H1 (cell line): ENCODE measurements at regions not wholly inside any gene's neighbourhood (a gene's known extent, or its start where the extent isn't known, plus 50 kb on each side); places are given as distances from the start of the nearest gene placed in this dataset.

Source experiments
- CTCF ChIA-PET: fragments of 300-600 bp; sonication (Branson Sonifier 250); formaldehyde crosslinking; loops from one replicate; lab custom pipeline; 2021; ENCODE audit not compliant: partially characterized antibody; lab: Charles Lee
- POLR2A ChIA-PET: fragments of 300-600 bp; sonication (Branson Sonifier 250); formaldehyde crosslinking; loops from one replicate; lab custom pipeline; 2021; ENCODE audit warnings: inconsistent platforms; ENCODE audit not compliant: partially characterized antibody; lab: Charles Lee
- DNase-seq, 2 experiments: peaks; one replicate each; pipeline versions ENCODE4 v3.0.0 to v3.0.0-alpha.2; 2010 to 2022; ENCODE audit warnings: low spot score in 2 of 2, low read depth in 1 of 2, mixed read lengths in 1 of 2
- FAIRE-seq: peaks from 2 replicates; lab custom pipeline; 2011; peaks lifted over from hg19 to GRCh38; lab: Jason Lieb, UNC
- H2AFZ ChIP-seq: 2 replicates; pipeline ENCODE4 v1.8.1; 2012; ENCODE audit warnings: low read length, inconsistent platforms
- H2AK5ac ChIP-seq: 2 replicates; pipeline ENCODE4 v1.6.1; 2013; ENCODE audit warnings: low read depth, low read length
- H2BK120ac ChIP-seq: replicated peaks from 2 replicates; pipeline ENCODE3; 2013; ENCODE audit warnings: low read depth, low read length, inconsistent platforms
- H2BK12ac ChIP-seq: 2 replicates; pipeline ENCODE4 v1.6.1; 2013; ENCODE audit warnings: low read depth, low read length
- H2BK15ac ChIP-seq: 2 replicates; pipeline ENCODE4 v1.6.1; 2013; ENCODE audit warnings: low read length
- H2BK20ac ChIP-seq: 2 replicates; pipeline ENCODE4 v1.6.1; 2013; ENCODE audit warnings: low read length
- H2BK5ac ChIP-seq: 2 replicates; pipeline ENCODE4 v1.6.1; 2013; ENCODE audit warnings: low read depth, low read length
- H3K14ac ChIP-seq: 2 replicates; pipeline ENCODE4 v1.6.1; 2013; ENCODE audit warnings: inconsistent platforms; ENCODE audit not compliant: insufficient read length
- H3K18ac ChIP-seq: 2 replicates; pipeline ENCODE4 v1.6.1; 2013; ENCODE audit warnings: low read length; ENCODE audit errors: extremely low read depth
- H3K23ac ChIP-seq: 2 replicates; pipeline ENCODE4 v1.6.1; 2013; ENCODE audit warnings: inconsistent platforms; ENCODE audit not compliant: insufficient read length
- H3K23me2 ChIP-seq: 2 replicates; pipeline ENCODE4 v1.6.1; 2013; ENCODE audit warnings: low read depth, low read length
- H3K27ac ChIP-seq: 2 replicates; pipeline ENCODE4 v1.6.1; 2011; ENCODE audit warnings: low read depth, low read length, inconsistent platforms
- H3K27me3 ChIP-seq, 4 experiments: replicated peaks in 1 of 4; 1 replicate in 1 of 4; 2 replicates in 3 of 4; pipeline versions ENCODE4 v1.6.1 to v1.8.1; 2011 to 2013; ENCODE audit warnings: low read length in 3 of 4, mild to moderate bottlenecking in 3 of 4, inconsistent platforms in 2 of 4, mixed read lengths in 2 of 4, moderate library complexity in 1 of 4; ENCODE audit not compliant: control insufficient read depth in 3 of 4, insufficient read depth in 3 of 4; ENCODE audit errors: extremely low read depth in 1 of 4
- H3K36me3 ChIP-seq, 4 experiments: 2 replicates each; pipeline versions ENCODE4 v1.6.1 to v1.8.1; 2011 to 2013; ENCODE audit warnings: mild to moderate bottlenecking in 4 of 4, low read length in 3 of 4, moderate library complexity in 2 of 4, control low read depth in 1 of 4, inconsistent platforms in 1 of 4; ENCODE audit not compliant: insufficient read depth in 4 of 4, control insufficient read depth in 2 of 4
- H3K4ac ChIP-seq: replicated peaks from 2 replicates; pipeline ENCODE3; 2013; ENCODE audit warnings: low read length, low read depth, mixed read lengths, inconsistent platforms; ENCODE audit not compliant: insufficient read length
- H3K4me1 ChIP-seq, 4 experiments: replicated peaks in 1 of 4; 1 replicate in 1 of 4; 2 replicates in 3 of 4; pipeline versions ENCODE4 v1.6.1 to v1.8.1; 2011 to 2013; ENCODE audit warnings: low read length in 3 of 4, inconsistent platforms in 2 of 4, mixed read lengths in 1 of 4; ENCODE audit not compliant: insufficient read depth in 4 of 4, control insufficient read depth in 3 of 4
- H3K4me2 ChIP-seq, 2 experiments: 2 replicates each; pipeline versions ENCODE4 v1.6.1 to v1.8.1; 2011 to 2013; ENCODE audit warnings: low read depth in 2 of 2, low read length in 2 of 2, control low read depth in 1 of 2, inconsistent platforms in 1 of 2, mild to moderate bottlenecking in 1 of 2; ENCODE audit not compliant: insufficient read depth in 1 of 2
- H3K4me3 ChIP-seq, 4 experiments: fragments of 200-600, 300-600 bp in 1 of 4; sonication (generic), shearing (Covaris generic), sonication (Bioruptor Twin) in 1 of 4; 2 replicates each; pipeline versions ENCODE4 v1.5.1 to v1.8.1; 2011 to 2016; ENCODE audit warnings: low read length in 4 of 4, low read depth in 3 of 4, control low read depth in 2 of 4, inconsistent platforms in 2 of 4, mild to moderate bottlenecking in 2 of 4, mixed read lengths in 1 of 4, moderate library complexity in 1 of 4; ENCODE audit not compliant: insufficient read depth in 2 of 4; ENCODE audit errors: extremely low read depth in 1 of 4
- H3K56ac ChIP-seq: replicated peaks from 2 replicates; pipeline ENCODE3; 2013; ENCODE audit warnings: low read depth, mild to moderate bottlenecking, mixed read lengths, low read length, inconsistent platforms; ENCODE audit not compliant: insufficient read length
- H3K79me1 ChIP-seq: 2 replicates; pipeline ENCODE4 v1.6.1; 2013; ENCODE audit warnings: low read depth, low read length, control low read depth
- H3K79me2 ChIP-seq, 2 experiments: 2 replicates each; pipeline versions ENCODE4 v1.6.1 to v1.8.1; 2012 to 2013; ENCODE audit warnings: low read length in 2 of 2, mild to moderate bottlenecking in 2 of 2, inconsistent platforms in 1 of 2; ENCODE audit not compliant: insufficient read depth in 2 of 2, control insufficient read depth in 1 of 2
- H3K9ac ChIP-seq, 4 experiments: replicated peaks in 1 of 4; 1 replicate in 1 of 4; 2 replicates in 3 of 4; pipeline versions ENCODE4 v1.6.1 to v1.8.1; 2011 to 2013; ENCODE audit warnings: low read depth in 3 of 4, low read length in 3 of 4, control low read depth in 2 of 4, mild to moderate bottlenecking in 2 of 4, moderate library complexity in 2 of 4, inconsistent platforms in 1 of 4; ENCODE audit errors: extremely low read depth in 1 of 4
- H3K9me3 ChIP-seq, 2 experiments: 2 replicates each; pipeline versions ENCODE4 v1.6.1 to v1.8.1; 2012 to 2013; ENCODE audit warnings: mild to moderate bottlenecking in 2 of 2, moderate library complexity in 2 of 2, control low read depth in 1 of 2, inconsistent platforms in 1 of 2, low read depth in 1 of 2, low read length in 1 of 2, mixed read lengths in 1 of 2; ENCODE audit not compliant: insufficient read depth in 2 of 2
- H4K20me1 ChIP-seq, 2 experiments: replicated peaks in 1 of 2; 2 replicates each; pipeline versions ENCODE3 to v1.8.1; 2011 to 2013; ENCODE audit warnings: inconsistent platforms in 2 of 2, low read length in 2 of 2, mild to moderate bottlenecking in 1 of 2; ENCODE audit not compliant: insufficient read depth in 2 of 2, control insufficient read depth in 1 of 2
- H4K5ac ChIP-seq: 2 replicates; pipeline ENCODE4 v1.6.1; 2013; ENCODE audit warnings: low read length, low read depth, mixed read lengths, inconsistent platforms; ENCODE audit not compliant: insufficient read length
- H4K8ac ChIP-seq: 2 replicates; pipeline ENCODE4 v1.8.0; 2013; ENCODE audit warnings: mild to moderate bottlenecking, moderate library complexity, low read length, inconsistent platforms; ENCODE audit not compliant: insufficient read depth; ENCODE audit errors: extremely low read depth
- H4K91ac ChIP-seq: replicated peaks from 2 replicates; pipeline ENCODE3; 2013; ENCODE audit warnings: low read length, mixed read lengths, inconsistent platforms; ENCODE audit not compliant: insufficient read length
- WGBS, 2 experiments: shearing (Covaris generic) in 1 of 2; methylation state at CpG; one replicate each; pipeline versions ENCODE4 v1.1.6 to v1.1.7; 2013 to 2015; ENCODE audit warnings: low lambda C conversion rate in 2 of 2, mixed read lengths in 2 of 2, inconsistent platforms in 1 of 2, low coverage in 1 of 2, missing lambda C conversion rate in 1 of 2; ENCODE audit not compliant: insufficient replicate concordance in 2 of 2, insufficient coverage in 1 of 2, insufficient read length in 1 of 2; ENCODE audit errors: extremely low coverage in 1 of 2, missing lambda C conversion rate in 1 of 2; 5-methylcytosine and 5-hydroxymethylcytosine counted together
- TF ChIP-seq, protein P1 (sequence below): fragments of 300-600 bp; sonication (generic); IDR thresholded peaks from 2 replicates; pipeline ENCODE4 v1.7.1; 2012; ENCODE audit warnings: low read length, moderate library complexity, mild to moderate bottlenecking, inconsistent platforms; ENCODE audit not compliant: insufficient replicate concordance

GRCh38 chr13:72657379-72657778 is 70.0 kb downstream of the MZT1 start:
- Histone ChIP-seq H3K4me3 (no peak overlapping the region), H4K8ac (no peak overlapping the region), H3K79me2 (no peaks in the 10 kb centered on the region), H2BK5ac (no peak overlapping the region), H3K9me3 (no peaks in the 10 kb centered on the region), H3K56ac (no peak overlapping the region), H3K23ac (no peak overlapping the region), H3K23me2 (no peaks in the 10 kb centered on the region), H2AFZ (no peak overlapping the region), H2AK5ac (no peak overlapping the region), H3K79me1 (no peaks in the 10 kb centered on the region; the same call in 1 of the 2 replicates), H3K4me2 (no peak overlapping the region), H4K91ac (no peak overlapping the region), H2BK120ac (no peak overlapping the region), H2BK12ac (no peak overlapping the region), H3K4ac (no peak overlapping the region), H3K27me3 (no peaks in the 10 kb centered on the region), H2BK20ac (no peak overlapping the region), H2BK15ac (no peak overlapping the region), H3K4me1 (no peaks in the 10 kb centered on the region), H4K20me1 (no peaks in the 10 kb centered on the region), H3K14ac (no peak overlapping the region), H3K9ac (no peak overlapping the region), H3K18ac (no peak overlapping the region), H3K36me3 (no peaks in the 10 kb centered on the region), H3K27ac (no peak overlapping the region), H4K5ac (no peak overlapping the region)
- POLR2A ChIA-PET, result no interaction called here
- CTCF ChIA-PET, result interaction anchor here (1.1 kb wide), 1 partner anchor 9 kb away, joined by 5 read pairs; no protein-coding TSS in a partner anchor
- 88% methylated on average over 3 of the region's 3 CpGs; no CpG with 5 or more reads in 1 of the 2 experiments for WGBS, 2 experiments
- DNase-seq (no peak), FAIRE-seq (no peak)
- TF ChIP-seq, protein P1, sequence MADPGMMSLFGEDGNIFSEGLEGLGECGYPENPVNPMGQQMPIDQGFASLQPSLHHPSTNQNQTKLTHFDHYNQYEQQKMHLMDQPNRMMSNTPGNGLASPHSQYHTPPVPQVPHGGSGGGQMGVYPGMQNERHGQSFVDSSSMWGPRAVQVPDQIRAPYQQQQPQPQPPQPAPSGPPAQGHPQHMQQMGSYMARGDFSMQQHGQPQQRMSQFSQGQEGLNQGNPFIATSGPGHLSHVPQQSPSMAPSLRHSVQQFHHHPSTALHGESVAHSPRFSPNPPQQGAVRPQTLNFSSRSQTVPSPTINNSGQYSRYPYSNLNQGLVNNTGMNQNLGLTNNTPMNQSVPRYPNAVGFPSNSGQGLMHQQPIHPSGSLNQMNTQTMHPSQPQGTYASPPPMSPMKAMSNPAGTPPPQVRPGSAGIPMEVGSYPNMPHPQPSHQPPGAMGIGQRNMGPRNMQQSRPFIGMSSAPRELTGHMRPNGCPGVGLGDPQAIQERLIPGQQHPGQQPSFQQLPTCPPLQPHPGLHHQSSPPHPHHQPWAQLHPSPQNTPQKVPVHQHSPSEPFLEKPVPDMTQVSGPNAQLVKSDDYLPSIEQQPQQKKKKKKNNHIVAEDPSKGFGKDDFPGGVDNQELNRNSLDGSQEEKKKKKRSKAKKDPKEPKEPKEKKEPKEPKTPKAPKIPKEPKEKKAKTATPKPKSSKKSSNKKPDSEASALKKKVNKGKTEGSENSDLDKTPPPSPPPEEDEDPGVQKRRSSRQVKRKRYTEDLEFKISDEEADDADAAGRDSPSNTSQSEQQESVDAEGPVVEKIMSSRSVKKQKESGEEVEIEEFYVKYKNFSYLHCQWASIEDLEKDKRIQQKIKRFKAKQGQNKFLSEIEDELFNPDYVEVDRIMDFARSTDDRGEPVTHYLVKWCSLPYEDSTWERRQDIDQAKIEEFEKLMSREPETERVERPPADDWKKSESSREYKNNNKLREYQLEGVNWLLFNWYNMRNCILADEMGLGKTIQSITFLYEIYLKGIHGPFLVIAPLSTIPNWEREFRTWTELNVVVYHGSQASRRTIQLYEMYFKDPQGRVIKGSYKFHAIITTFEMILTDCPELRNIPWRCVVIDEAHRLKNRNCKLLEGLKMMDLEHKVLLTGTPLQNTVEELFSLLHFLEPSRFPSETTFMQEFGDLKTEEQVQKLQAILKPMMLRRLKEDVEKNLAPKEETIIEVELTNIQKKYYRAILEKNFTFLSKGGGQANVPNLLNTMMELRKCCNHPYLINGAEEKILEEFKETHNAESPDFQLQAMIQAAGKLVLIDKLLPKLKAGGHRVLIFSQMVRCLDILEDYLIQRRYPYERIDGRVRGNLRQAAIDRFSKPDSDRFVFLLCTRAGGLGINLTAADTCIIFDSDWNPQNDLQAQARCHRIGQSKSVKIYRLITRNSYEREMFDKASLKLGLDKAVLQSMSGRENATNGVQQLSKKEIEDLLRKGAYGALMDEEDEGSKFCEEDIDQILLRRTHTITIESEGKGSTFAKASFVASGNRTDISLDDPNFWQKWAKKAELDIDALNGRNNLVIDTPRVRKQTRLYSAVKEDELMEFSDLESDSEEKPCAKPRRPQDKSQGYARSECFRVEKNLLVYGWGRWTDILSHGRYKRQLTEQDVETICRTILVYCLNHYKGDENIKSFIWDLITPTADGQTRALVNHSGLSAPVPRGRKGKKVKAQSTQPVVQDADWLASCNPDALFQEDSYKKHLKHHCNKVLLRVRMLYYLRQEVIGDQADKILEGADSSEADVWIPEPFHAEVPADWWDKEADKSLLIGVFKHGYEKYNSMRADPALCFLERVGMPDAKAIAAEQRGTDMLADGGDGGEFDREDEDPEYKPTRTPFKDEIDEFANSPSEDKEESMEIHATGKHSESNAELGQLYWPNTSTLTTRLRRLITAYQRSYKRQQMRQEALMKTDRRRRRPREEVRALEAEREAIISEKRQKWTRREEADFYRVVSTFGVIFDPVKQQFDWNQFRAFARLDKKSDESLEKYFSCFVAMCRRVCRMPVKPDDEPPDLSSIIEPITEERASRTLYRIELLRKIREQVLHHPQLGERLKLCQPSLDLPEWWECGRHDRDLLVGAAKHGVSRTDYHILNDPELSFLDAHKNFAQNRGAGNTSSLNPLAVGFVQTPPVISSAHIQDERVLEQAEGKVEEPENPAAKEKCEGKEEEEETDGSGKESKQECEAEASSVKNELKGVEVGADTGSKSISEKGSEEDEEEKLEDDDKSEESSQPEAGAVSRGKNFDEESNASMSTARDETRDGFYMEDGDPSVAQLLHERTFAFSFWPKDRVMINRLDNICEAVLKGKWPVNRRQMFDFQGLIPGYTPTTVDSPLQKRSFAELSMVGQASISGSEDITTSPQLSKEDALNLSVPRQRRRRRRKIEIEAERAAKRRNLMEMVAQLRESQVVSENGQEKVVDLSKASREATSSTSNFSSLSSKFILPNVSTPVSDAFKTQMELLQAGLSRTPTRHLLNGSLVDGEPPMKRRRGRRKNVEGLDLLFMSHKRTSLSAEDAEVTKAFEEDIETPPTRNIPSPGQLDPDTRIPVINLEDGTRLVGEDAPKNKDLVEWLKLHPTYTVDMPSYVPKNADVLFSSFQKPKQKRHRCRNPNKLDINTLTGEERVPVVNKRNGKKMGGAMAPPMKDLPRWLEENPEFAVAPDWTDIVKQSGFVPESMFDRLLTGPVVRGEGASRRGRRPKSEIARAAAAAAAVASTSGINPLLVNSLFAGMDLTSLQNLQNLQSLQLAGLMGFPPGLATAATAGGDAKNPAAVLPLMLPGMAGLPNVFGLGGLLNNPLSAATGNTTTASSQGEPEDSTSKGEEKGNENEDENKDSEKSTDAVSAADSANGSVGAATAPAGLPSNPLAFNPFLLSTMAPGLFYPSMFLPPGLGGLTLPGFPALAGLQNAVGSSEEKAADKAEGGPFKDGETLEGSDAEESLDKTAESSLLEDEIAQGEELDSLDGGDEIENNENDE, result no peak
